Left kidney (tissue), 1 donor: ENCODE measurements at regions not wholly inside any gene's neighbourhood (a gene's known extent, or its start where the extent isn't known, plus 50 kb on each side); places are given as distances from the start of the nearest gene placed in this dataset.
A peak's percentile ranks its signal among the peaks of the same experiment; 100 is the strongest.

ENCODE experiments used
- DNase-seq: peaks from one replicate; pipeline ENCODE4 v3.0.0-alpha.2; 2013

DNA sequence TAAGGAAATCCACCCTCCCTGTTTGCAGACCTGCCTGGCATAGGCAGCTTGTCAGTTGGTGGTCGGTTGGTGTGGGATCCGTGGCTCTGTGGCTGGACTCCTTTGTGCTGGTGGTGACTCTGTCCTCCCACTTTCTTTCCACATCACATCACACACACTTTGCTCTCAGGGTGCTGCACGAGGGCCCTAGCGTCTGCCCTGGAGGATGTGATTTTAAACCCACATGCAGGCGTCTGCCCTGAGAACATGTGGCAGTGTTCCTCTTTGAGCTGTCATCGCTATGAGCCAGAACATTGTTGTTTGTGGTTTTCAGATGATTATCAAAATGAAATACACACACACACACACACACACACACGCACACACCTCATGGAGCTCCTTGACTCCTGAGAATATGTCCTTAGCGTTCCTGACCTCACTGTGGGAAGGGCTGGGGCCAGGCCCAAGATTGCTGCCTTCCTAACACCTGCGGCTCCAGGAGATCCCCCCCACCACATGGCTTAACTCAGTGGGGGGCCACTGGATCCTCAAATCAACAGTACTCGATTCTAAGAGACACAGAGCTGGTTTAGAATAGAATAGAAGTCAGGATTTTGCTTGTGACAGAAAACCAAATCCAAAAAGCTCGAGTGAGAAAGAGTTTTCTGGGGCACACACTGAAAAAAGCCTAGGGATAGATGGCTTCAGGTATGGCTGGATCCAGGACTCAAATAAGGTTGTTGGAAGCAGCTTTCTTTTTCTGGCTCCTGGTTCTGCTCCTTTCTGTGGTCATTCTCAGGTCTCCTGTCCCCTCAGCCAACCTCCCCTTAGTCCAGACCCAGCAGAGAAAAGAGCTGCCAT, 54.8 kb downstream of the RTP5 start:
- no peak for DNase-seq

DNA sequence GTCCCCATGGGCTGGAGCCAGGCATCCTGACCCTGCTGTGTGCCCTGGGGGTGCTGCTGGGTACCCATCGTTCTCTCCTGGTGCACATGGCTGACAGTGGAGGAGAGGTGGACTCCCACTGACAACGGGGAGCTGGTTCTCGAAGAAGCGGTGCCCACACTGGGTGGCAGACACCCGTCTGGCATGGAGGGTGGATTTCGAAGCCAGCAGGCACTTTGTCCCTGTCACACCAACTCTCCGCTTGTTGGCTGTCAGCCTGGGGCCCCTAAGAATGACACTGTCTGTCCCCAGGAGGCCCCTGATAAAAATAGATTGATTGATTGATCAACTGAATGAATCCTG, 55.4 kb downstream of the RTP5 start:
- DNase-seq: no peak

DNA sequence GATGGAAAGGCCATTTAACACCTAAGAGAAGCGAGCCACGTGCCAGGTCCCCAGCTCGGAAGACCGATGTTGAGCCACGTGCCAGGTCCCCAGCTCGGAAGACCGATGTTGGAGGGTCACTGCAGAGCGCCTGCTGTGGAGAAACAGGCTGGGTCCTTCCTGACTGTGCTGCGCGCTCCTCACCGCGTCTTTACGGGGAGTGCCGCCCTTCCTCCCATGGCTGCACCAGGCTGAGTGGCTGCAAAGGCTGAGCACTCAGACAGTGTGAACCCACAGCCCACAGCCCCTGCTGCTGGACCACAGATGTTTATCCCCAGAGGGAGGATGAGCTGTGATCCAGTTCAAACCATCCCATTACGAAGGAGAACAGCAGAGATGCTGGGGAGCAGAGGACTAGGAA, 55.7 kb downstream of the RTP5 start:
- DNase-seq: no peak

DNA sequence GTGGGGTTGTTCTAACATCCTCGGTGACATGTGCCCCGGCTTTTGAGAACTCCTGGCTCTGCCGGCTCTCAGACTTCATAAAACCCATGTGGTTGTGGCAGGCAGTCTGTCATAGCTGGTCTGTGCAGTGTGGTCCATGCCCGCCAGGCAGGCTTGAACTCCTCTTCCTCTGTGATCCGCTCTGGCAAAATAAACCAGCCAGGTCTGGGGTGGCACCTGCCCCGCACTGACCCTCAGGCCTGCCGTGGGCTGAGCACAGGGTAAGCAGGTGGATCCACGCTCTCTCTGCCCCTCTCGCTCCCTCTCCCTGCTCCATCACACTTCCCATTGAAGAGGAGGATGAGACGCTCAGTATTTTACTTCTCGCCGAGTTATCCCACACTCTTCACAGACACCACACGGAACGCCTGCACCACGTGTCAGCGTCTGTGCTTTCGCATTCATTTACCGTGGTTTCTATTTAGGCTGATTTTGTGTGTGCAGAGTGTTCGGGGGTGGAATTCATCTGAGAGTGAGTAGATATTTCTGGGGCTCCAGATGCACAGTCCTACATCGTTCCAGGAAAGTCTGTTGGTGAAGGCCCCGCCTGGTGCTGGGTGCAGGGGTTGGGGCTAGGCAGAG, 56.4 kb downstream of the RTP5 start:
- DNase-seq: no peak

DNA sequence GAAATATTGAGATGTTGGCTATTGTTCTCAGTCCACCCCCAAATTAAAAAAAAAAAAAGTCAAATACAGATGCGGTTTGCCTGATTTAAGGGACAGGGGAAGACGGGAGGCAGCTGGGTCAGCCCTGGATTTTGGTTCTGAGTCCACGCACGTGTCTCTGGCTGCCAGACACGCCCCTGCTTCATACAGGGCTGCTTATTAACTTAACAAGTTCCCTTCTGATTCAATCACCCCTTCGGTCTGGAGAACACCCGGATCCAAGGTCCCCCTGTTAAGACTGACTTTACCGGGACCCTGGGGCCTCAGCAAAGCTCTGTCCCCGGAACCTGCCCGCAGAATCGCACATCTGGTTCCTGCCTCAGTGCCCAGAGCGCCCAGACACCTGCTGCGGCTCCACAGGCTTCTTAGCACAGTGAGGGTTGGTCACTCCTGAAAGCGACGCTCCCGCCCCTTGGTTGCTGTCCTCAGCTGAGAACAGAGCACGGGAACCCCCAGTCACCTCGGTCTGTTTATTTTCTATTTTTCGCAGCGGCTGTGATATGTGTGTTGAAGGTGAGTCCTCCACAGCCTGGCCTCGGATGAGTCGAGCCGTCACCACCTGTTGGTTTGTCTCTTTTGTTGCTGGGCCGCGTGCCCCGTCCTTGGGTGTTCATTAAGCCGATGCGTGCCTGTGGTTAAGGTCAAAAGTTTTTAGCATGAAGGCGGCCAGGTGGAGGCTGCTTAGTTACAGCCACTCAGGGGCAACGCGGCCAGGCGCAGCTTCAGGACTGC, 57.2 kb downstream of the RTP5 start:
- peak; percentile 51 for DNase-seq

DNA sequence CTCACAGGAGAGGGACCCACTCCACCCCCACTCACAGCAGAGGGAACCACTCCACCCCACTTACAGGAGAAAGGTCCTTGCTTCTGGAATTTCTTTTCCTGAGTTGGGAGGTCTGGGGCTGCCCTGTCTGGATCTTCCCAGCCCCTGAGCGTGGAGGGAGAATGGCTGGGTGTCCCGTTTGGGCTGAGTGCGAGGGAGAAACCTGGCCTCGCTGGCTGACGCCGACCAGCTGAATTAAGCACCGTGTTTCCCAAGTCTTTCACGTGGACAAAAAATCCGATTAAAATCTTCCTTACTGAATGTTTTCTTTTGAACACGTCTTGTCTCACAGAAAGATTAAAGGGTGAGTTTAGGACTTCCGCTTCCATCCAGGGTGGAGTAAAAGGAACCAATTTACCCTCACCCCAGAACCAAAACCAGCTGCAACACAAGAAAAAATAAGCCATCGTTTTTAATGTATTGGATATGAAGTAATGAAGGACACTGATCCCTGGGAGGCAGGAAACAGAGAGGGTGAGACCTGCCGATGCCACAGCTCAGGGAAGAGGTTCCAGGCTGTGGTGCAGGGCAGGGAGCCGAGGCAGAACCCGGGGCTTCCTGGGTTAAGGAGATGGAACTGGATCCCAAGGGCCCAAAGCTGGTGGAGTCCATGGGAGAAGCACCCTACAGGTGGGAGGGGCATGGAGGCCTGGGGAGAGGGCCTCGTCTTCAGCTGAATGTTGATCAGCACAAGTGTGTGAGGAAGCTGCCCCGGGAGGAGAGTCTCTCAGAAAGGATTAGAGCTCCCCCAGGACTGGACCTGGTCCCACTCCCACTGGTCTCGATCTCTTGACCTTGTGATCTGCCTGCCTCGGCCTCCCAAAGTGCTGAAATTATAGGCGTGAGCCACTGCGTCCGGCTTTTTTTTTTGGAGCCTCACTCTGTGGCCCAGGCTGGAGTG, 60.3 kb downstream of the RTP5 start:
- no peak for DNase-seq

DNA sequence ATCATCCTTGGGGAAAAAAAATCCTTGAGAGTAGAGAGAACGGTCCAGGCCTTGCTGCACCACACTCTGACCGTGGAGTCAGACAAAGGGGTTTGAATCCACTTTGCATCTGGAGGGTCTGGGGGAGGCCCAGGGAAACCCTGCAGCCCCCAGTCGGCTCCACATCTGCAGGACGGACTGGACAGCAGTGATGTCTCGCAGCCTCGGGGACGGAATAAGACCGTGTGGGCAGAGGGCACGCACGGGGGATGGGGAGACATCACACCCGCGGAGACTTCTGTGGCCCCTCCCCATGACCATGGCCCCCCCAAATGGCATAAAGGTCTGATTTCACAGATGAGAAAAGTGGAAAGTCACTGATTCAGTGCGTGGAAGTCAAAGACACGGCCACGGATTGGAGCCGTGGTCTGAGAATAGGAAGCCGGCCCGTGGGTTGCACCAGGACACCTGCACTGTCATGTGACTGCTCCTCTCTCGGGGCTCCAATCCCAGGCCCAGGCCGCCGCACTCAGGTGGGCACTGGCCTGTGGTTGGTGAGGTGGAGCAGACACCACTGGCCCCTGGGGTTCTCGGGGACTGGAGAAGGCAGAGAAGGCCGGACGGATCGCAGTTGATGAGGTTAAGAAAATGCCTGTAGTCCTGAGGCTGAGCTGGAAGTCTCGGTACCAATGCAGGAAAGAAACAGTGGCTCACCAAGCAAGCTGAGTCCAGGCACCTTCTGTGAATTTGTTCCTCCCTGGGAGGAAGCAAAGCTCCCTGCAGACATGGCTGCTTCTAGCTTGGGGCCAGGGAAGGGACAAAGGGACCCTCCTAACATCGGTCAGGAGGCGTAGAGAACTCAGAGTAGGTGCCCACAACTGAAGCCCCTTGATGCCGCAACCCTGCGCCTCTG, 61.8 kb downstream of the RTP5 start:
- DNase-seq: no peak

DNA sequence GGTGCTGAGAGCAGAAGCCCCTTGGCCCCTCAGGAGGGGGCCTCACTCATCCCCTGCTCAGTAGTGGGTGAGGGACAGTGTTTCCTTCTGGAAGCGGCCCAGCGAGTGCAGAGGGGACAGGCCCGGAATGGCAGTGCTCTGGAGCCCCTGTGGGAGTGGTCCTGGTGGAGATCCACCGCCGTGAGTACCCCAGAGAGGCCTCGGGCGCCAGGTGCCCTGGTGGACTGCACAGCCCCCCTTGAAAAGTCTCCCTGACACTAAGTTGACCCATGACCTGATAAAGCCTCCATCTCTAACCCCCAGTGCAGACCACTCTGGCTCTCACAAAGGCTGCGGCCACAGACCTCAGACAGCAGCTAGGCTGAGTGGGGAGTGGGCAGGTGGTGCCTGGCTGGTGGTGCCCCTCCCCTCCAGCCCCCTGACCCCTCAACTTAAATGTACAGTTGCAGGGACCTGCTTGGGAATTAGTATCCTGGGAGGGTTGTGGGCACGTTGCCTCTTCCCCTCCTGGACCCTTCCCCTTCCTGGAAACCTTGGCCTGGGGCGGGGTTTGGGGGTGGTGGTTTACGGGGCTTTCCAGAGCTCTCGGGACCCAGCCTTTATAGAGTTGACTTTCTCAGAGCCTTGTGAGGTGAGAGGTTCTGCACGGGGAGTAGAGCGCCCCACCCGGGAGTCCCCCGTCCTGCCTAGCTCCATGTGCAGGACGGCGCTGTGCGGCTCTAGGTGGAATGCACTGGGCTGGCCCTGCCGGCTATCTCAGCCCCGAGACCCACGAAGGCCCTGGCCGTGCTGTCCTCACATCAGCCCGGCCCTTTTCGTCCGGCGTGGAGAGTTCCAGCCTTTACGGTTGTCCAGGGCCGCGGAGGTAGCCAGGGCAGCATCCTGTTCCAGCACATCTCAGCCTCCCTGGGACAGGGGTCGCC, 62.7 kb downstream of the RTP5 start:
- no peak for DNase-seq

DNA sequence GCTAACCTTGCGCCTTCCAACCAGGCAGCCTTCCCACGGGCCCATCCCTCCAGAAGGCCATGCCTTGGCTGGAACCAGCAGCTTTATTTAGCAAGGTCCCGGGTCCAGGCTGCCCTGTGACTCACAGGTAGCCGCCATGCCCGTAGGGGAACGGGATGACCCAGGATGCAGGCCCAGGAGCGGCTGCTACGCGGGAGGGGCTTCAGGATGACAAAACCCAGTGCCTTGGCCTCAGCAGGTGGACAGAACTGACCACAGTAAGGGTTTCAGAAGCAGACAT, 63.3 kb downstream of the RTP5 start:
- no peak for DNase-seq

DNA sequence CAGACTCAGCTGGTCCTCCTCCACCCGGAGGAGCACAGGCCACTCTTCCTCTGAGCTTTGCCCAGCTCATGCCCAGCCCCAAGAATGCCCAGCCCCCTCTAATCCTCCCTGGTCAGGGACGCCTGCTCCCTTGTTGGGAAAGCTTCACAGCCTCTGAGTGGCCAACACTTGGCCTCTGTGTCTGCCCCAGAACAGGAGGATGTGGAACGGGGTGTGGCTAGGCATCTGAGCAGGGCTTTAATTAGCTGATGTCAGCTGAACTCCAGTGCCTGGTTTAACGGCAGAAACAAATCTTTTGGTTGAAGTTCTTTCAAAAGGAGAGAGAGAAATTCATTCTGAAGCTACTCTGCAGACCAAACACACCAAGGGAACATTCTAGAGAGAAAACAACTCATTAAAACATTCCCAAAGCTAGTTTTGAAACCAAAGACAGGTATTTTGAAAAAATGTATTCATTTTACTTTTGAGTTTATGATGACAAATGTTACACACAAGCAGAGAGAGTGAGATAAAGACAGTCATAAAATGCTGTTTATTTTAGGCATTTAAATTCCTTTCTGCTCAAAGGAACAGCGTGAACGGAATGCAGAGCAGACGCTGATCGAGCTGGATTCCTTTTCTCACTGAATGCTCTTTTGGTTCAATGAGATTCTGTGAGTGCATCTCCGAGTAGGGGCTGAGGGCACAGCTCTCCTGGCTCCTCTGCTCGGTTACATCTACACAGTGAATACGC, 63.8 kb downstream of the RTP5 start:
- no peak for DNase-seq

DNA sequence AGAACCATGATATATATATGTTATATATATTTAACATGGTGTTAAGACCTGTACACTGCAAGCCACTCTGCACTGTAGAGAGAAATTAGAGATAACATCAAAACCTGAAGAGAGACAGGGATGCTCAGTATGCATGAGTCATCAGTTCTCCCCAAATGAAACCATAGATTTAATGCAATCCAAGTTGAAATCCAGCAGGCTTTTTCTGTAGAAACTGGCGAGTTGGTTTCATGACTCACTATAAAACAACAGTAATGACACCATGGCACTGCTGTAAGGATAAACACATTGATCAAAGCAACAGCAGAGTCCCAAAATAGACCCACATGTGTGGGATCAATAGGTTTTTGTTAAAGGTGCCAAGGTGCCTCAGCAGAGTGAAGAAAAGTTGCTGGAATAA, 65.8 kb downstream of the RTP5 start:
- no peak for DNase-seq

DNA sequence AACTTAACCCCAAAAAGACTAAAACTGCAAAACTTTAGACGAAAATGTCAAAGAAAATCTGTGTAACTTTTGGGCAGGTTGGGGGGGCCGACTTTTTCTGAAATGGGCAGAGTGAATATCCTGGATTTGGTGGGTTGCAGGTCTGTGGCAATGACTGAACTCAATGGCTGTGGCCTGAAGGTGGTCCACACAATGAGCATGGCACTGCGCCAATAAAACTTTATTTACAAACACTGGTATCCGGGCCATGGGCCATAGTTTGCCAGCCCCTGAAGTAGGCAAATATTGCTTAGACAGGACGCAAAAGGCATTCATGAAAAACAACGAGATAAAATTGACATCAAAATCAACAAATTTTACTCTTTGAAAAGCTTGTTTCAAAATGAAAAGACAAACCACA, 66.2 kb downstream of the RTP5 start:
- DNase-seq: no peak

DNA sequence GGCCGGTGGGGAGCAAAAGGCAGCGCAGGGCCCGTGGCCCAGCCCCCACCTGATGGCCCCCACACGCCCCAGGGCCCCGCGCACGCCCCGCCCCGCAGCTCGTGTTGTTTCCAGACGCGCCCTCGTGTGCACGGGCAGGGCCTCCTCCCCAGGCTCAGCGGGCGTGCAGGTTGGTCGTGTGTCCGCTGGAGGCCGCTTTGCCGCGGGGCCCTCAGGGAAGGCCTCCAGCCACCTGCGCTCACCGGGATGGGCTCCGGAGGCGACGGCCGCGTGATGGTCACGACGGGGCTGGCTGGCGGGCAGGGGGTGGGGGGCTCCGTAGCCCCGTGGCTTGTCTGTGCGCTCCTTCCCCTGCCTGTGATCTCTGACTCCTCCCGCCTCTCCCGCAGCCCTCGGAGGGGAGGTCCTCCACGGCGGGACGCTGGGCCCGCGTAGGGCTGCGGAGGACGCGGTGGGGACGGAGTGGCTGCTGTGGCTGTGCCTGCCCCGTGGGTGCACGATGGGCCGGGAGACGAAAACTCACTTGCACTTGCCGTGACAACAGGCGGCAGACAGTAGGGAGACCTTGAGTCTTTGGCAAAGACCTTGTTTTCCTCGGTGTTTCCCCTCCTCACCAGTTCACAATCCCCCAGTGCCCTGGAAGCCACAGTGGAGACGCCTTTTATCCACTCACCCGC, 67.1 kb downstream of the RTP5 start:
- DNase-seq: no peak

DNA sequence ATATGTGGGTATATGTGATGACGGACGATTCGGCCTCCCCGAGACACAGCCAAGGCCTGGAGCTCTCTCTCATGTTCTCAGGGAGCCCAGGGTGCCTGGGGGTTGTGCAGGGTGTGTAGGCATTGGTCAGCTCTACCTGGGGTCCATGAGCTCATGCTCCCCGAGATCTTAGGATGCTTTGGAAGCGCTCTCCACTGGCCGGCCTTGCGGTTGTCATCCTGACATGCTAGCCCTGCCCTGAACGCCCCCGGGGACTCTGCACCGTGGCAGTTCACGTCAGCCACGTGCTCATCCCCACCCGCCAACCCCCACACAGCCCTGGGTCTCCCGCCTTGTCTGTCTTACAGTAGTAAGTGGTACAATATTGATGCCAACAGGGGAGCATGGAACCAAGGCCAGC, 67.8 kb downstream of the RTP5 start:
- DNase-seq: no peak

DNA sequence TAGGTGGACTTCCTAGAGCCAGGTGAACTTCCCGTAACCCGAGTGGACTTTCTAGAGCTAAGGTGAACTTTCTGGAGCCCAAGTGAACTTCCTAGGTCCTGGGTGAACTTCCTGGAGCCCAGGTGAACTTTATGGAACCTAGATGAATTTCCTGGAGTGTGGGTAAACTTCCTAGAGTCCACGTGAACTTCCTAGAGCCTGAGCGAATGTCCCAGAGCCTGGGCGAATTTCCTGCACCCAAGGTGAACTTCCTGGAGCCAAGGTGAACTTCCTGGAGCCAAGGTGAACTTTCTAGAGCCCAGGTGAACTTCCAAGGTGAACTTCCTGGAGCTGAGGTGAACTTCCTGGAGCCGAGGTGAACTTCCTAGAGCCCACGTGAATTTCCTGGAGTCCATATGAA, 70.0 kb downstream of the RTP5 start:
- DNase-seq: no peak

DNA sequence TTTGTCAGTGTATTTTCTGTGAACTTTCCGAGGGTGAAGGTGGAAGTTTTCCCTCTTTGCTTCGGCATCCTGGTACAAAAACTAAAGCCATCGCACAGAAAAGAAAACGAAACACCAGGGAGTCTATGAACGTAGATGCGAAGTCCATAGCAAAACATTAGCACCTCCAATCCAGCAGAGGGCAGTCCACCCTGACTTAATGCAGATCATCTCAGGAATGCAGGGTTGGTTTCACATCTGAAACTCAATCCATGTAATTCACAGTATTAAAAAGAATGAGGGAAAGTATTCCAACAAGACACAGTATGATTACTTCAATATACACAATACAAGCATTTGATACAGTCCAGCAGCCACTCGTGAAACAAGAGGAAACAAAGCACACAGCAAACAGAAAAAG, 70.8 kb downstream of the RTP5 start:
- DNase-seq: no peak

DNA sequence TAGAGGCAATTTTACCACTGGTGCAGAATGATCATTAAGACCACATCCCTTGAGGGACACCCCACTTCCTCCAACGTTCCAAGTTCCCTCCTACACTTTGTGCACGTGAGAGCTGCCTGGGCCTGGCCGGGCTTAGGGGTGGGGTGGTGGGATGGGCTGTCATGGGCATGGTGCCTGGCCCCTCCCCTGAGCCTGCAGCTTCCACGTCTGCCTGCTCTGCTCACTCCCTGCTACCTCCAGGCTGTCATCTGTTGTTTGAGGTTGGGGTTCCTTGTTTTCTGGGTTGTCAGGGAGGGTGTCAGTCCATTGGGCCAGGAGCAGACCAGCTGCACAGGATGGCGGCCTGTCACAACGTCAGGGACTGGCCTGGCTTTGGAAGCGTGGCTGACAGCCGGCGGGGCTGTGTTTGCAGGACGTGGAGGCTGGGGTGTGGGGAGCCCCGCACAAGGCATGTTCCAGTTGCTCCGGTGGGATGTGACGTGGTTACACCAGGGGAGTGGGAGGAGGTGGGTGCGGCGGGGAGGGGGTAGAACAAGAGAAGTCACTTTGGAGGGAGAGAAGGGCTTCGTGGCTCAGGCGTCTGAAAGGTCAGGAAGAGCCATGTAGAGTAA, 72.3 kb downstream of the RTP5 start:
- DNase-seq: no peak

DNA sequence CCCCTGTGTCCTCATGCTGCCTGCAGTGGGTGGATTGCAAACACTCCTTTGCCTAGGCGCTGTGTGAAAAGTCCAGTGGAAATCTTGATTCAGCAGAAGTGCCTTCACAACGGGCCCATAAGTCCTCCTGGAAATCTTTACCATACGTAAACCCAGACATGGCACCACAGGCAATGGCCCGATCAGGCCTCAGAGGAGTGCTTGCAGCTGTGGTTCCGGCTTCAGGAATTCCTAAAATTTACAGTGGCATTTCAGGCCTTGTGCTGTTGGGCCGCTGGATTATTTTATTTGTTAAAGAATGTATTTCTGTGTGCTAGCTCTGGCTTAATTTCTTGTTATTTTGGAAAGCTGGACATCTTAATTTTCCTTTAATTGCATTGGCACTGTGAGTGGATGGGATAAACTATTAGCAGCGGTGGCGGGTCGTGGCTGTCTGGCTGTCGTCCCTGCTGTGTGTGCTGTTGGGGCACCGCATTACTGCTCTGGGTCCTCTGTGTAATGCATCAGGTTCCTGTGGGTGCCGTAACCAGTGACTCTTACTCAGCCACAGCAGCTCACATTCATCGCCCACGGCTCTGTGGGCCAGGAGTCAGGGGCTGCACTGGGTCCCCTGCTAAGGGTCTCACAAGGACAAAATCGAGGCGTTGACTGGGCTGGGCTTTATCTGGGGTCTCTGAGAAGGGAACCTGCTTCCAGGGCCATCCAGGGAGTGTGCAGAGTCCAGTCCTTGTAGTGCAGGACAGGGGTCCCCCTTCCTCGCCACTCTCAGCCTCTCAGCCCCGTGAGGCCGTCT, 73.1 kb downstream of the RTP5 start:
- no peak for DNase-seq
